IPS-20b (cell line): ENCODE measurements at regions not wholly inside any gene's neighbourhood (a gene's known extent, or its start where the extent isn't known, plus 50 kb on each side); places are given as distances from the start of the nearest gene placed in this dataset.

ENCODE experiments used
- H3K27ac ChIP-seq: one replicate; pipeline ENCODE4 v1.5.1; 2013; ENCODE audit warnings: low read length
- H3K27me3 ChIP-seq: 2 replicates; pipeline ENCODE4 v1.6.1; 2013; ENCODE audit warnings: mild to moderate bottlenecking, low read length, inconsistent platforms; ENCODE audit not compliant: insufficient read depth
- H3K36me3 ChIP-seq: 2 replicates; pipeline ENCODE4 v1.6.1; 2013; ENCODE audit warnings: low read depth, mild to moderate bottlenecking, inconsistent platforms, low read length, moderate library complexity; ENCODE audit not compliant: insufficient read depth
- H3K4me1 ChIP-seq: 2 replicates; pipeline ENCODE4 v1.6.1; 2013; ENCODE audit warnings: mild to moderate bottlenecking, control low read depth, inconsistent platforms, low read length, moderate library complexity; ENCODE audit not compliant: insufficient read depth
- H3K4me3 ChIP-seq: 2 replicates; pipeline ENCODE4 v1.5.1; 2013; ENCODE audit warnings: mild to moderate bottlenecking, low read length, inconsistent platforms
- H3K9ac ChIP-seq: 2 replicates; pipeline ENCODE4 v1.6.1; 2013; ENCODE audit warnings: low read depth, mild to moderate bottlenecking, inconsistent platforms, low read length, moderate library complexity
- H3K9me3 ChIP-seq: 2 replicates; pipeline ENCODE4 v1.6.1; 2013; ENCODE audit warnings: mild to moderate bottlenecking, low read depth, low read length, inconsistent platforms; ENCODE audit not compliant: insufficient read depth

DNA sequence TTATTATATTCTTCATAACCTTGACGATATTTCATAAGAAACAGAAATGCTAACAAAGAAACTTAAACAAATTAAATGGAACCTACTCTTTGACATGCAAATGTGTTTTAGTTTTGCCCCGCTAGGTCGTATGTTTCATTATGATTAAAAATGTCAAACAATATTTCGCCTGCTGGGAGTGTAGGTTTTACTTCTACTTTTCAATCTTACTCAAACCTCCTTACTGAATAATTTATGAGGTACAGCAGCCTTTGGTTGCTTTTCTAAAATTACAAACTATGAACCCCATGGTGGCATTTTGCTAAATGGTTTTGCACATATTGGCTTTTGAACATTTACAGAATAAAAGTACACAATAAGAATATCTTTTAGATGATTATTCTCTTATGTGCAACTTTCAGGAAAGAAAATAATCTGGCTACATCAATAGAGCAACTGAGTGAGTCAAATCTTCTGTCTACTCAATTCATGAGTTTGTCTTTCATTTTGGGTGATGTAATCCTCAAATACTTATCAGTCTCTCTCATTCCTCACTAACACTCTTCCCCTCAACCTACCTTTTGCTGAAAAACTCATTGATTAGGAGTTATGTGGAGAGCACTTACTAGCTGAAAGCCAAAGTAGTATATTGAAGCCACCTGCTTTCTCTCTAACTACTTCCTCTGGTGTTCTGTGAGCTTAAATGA, 1226.4 kb downstream of the XPNPEP1 start:
- no peak overlapping the region for H3K9ac ChIP-seq
- no peak overlapping the region for H3K4me3 ChIP-seq
- no peaks in the 10 kb centered on the region for H3K27me3 ChIP-seq
- no peak overlapping the region for H3K27ac ChIP-seq
- H3K9me3 ChIP-seq = no peaks in the 10 kb centered on the region
- H3K36me3 ChIP-seq = no peaks in the 10 kb centered on the region
- no peaks in the 10 kb centered on the region for H3K4me1 ChIP-seq

DNA sequence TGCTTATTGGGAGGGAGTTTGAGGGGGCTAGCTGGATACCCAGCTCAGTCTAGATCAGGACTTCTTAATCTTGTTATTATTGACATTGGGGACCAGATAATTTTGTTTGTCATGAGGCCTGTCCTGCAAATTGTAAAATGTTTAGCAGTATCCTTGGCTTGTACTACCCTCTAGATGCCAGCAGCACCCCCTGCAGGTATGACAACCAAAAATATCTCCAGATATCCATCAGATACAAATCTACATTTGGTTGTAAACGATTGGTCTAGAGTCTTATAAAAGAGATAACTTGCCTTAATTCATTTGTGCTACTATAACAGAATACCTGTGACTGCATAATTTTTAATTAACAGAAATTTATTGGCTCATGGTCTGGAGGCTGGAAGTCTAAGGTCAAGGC, 1232.2 kb downstream of the XPNPEP1 start:
- no peak overlapping the region for H3K9ac ChIP-seq
- no peaks in the 10 kb centered on the region for H3K9me3 ChIP-seq
- H3K4me3 ChIP-seq = no peak overlapping the region
- H3K4me1 ChIP-seq = no peaks in the 10 kb centered on the region
- H3K36me3 ChIP-seq = no peaks in the 10 kb centered on the region
- H3K27me3 ChIP-seq = no peaks in the 10 kb centered on the region
- no peak overlapping the region for H3K27ac ChIP-seq

GRCh38 chr10:108690530-108690929, 1232.8 kb downstream of the XPNPEP1 start:
- Histone ChIP-seq H3K27me3 (no peaks in the 10 kb centered on the region), H3K4me3 (no peak overlapping the region), H3K9me3 (no peaks in the 10 kb centered on the region), H3K9ac (no peak overlapping the region), H3K27ac (no peak overlapping the region), H3K4me1 (no peaks in the 10 kb centered on the region), H3K36me3 (no peaks in the 10 kb centered on the region)

GRCh38 chr10:108689891-108690290, 1233.4 kb downstream of the XPNPEP1 start:
- Histone ChIP-seq H3K9ac (no peak overlapping the region), H3K9me3 (no peaks in the 10 kb centered on the region), H3K4me1 (no peaks in the 10 kb centered on the region), H3K36me3 (no peaks in the 10 kb centered on the region), H3K27ac (no peak overlapping the region), H3K27me3 (no peaks in the 10 kb centered on the region), H3K4me3 (no peak overlapping the region)

GRCh38 chr10:108688314-108688713, 1235.0 kb downstream of the XPNPEP1 start:
- Histone ChIP-seq H3K27me3 (no peaks in the 10 kb centered on the region), H3K9ac (no peak overlapping the region), H3K36me3 (no peaks in the 10 kb centered on the region), H3K27ac (no peak overlapping the region), H3K9me3 (no peaks in the 10 kb centered on the region), H3K4me3 (no peak overlapping the region), H3K4me1 (no peaks in the 10 kb centered on the region)

- Histone ChIP-seq H3K9ac (no peak overlapping the region), H3K4me1 (no peaks in the 10 kb centered on the region), H3K4me3 (no peak overlapping the region), H3K27me3 (no peaks in the 10 kb centered on the region), H3K27ac (no peak overlapping the region), H3K9me3 (no peaks in the 10 kb centered on the region), H3K36me3 (no peaks in the 10 kb centered on the region)
These were observed 1237.3 kb downstream of the XPNPEP1 start for GRCh38 chr10:108685863-108686531.

GRCh38 chr10:108684431-108684830, 1238.9 kb downstream of the XPNPEP1 start:
- Histone ChIP-seq H3K36me3 (no peaks in the 10 kb centered on the region), H3K4me3 (no peak overlapping the region), H3K27ac (no peak overlapping the region), H3K4me1 (no peaks in the 10 kb centered on the region), H3K9ac (no peak overlapping the region), H3K27me3 (no peaks in the 10 kb centered on the region), H3K9me3 (no peaks in the 10 kb centered on the region)

DNA sequence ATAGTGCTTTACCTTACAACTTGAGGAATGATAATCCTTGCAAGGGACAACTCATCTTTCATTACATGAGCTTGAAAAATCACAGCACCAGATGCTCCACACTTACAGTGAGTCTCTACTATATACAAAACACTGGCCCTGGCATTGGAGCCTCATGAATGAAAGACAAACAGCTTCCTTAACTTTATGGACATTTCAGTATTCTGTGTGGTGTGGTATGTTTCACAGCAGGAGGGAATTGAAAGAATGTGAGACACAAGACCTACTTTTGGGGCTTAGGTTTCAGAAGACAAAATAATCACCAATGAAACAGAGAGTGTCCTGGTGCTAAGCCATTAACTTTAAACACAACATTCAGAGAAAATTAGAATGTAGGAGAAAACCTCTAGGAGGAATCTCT, 1249.6 kb downstream of the XPNPEP1 start:
- no peaks in the 10 kb centered on the region for H3K9me3 ChIP-seq
- no peak overlapping the region for H3K27ac ChIP-seq
- no peaks in the 10 kb centered on the region for H3K27me3 ChIP-seq

DNA sequence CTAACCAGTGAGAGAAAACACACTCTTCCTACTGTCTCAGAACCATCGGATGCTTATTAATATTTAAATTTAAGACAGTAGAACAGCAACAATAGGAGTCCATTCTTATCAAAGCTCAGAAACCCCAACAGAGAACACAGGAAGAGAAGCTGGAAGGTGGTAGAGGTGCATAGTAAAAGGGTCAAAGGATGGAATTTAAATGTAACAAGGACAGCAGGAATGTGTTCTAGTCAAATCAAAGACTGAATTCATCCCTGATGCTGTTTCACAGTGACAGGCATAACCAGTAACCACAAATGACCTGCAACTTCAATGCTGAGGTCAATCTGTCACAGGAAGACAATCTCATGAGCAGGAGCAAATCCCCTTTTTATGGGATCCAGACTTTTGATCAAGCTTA, 1259.7 kb downstream of the XPNPEP1 start:
- no peaks in the 10 kb centered on the region for H3K36me3 ChIP-seq
- peaks cover 18% of the 10 kb centered on the region; the same call in 1 of the 2 replicates for H3K4me1 ChIP-seq
- H3K4me3 ChIP-seq = 0 out of 2 replicates have a peak overlapping the region, but pooled peaks have one; percentile 6
- no peak overlapping the region for H3K9ac ChIP-seq
- H3K27ac ChIP-seq = no peak overlapping the region
- H3K27me3 ChIP-seq = no peaks in the 10 kb centered on the region
- no peaks in the 10 kb centered on the region for H3K9me3 ChIP-seq

More for the DNA sequence above, 1249.6 kb downstream of the XPNPEP1 start:
- Histone ChIP-seq H3K4me1 (no peaks in the 10 kb centered on the region; the same call in 1 of the 2 replicates), H3K36me3 (no peaks in the 10 kb centered on the region), H3K4me3 (no peak overlapping the region), H3K9ac (no peak overlapping the region)

GRCh38 chr10:108662975-108663374, 1260.3 kb downstream of the XPNPEP1 start:
- Histone ChIP-seq H3K36me3 (no peaks in the 10 kb centered on the region), H3K27ac (no peak overlapping the region), H3K27me3 (no peaks in the 10 kb centered on the region), H3K4me3 (no peak overlapping the region), H3K4me1 (peaks cover 18% of the 10 kb centered on the region; the same call in 1 of the 2 replicates), H3K9me3 (no peaks in the 10 kb centered on the region), H3K9ac (no peak overlapping the region)

GRCh38 chr10:108655057-108655456, 1268.3 kb downstream of the XPNPEP1 start:
- Histone ChIP-seq H3K27me3 (no peaks in the 10 kb centered on the region), H3K4me3 (no peak overlapping the region), H3K27ac (no peak overlapping the region), H3K4me1 (no peaks in the 10 kb centered on the region), H3K36me3 (no peaks in the 10 kb centered on the region), H3K9me3 (no peaks in the 10 kb centered on the region), H3K9ac (no peak overlapping the region)

GRCh38 chr10:108653531-108653930, 1269.8 kb downstream of the XPNPEP1 start:
- Histone ChIP-seq H3K27ac (no peak overlapping the region), H3K27me3 (no peaks in the 10 kb centered on the region), H3K4me1 (no peaks in the 10 kb centered on the region), H3K9ac (no peak overlapping the region), H3K4me3 (no peak overlapping the region), H3K9me3 (no peaks in the 10 kb centered on the region), H3K36me3 (no peaks in the 10 kb centered on the region)
